ENCODE measurements at regions not wholly inside any gene's neighbourhood (a gene's known extent, or its start where the extent isn't known, plus 50 kb on each side); places are given as distances from the start of the nearest gene placed in this dataset.
"Not testable (repeated sequence)": the region's sequence is repeated elsewhere in the genome, so short reads cannot be mapped to it uniquely, and the experiment has no call there.

DNA sequence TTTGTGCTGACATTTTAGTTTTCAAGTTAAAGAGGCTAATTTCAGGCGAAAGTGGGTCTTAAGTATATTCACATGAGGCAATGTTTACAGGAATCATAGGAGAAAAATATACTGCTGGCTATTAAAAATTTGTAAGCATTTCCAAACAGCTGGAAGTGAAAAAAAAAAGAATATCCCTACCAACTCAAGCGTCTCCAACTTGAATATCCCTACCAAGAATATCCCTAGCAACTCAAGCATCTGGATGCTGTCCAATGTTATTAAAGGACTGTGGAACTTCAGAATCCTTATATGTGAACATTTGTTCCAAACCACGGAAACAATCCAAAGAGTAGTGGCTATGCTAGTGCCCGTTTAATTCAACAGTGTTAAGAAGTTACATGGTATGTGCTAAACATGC is 1303.0 kb downstream of the GATA3 start:
- DNase-seq = no peak

DNA sequence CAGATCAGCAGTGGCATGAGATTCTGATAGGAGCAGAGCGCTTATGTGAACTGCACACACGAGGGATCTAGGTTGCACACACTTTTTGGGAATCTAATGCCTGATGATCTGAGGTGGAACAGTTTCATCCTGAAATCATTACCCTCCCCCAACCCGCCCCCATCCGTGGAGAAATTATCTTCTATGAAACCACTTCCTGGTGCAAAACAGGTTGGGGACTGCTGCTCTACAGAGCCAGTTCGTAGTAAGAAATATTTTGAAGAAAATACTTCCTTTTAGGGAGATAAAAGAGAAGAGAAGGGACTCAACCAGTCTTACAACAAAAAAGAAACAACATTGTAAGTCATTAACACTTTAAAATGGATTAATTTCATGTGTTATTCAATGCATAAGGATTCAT is 1308.2 kb downstream of the GATA3 start:
- no peak for DNase-seq

DNA sequence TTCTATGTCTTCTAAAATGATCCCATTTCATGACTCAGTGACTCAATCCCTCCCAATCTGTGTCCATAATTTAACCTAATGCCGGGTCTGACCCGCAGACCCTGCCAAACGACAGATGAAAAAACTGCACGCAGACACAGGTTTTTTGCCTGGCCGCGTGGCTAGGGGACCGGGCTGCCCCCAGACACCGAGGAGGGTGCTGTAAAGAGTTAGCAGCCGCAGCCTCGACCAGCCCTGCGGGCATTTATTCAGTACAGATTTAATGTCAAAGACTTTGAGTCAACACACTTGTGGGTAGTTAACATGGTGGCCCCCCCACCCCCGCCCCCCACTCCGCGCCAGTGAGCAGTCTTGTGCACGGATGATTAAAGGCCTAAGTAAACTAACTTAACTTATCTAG is 1324.7 kb downstream of the GATA3 start:
- no peak for DNase-seq

DNA sequence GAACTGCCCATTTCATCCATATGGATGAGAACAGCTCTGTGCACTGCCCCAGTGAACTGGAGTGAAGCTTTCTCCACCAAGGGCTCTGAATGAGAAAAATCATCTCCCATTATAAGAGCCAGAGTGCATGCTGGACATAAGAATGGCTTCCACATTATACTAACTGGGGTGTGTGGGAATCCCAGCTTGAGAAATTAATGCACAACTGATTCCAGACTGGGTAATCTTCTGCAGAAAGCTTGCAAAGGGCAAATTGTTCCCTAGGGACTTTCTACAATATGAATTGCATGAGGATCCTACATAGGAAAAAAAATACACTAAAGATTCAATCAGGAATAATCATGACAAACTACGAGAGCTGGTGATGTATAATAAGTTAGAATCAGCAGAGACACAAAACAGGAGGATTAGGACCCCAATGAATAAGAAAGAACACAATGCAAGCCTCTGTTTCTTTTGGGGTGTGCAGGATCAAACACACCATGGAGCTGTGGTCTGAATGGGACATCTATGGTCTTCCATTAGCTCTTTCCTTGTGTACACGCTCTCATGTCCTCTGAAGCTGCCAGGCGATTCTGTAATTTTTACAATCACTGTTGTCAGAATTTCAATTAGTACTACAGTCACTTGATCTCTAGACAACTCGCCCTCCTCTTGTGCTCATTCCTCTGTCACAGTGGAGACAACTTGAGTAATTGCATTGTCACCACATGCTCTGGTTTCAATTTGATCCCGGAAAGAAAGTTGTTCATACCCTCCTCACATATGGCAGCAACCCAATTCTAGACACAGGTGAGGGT is 1327.4 kb downstream of the GATA3 start:
- DNase-seq = no peak

DNA sequence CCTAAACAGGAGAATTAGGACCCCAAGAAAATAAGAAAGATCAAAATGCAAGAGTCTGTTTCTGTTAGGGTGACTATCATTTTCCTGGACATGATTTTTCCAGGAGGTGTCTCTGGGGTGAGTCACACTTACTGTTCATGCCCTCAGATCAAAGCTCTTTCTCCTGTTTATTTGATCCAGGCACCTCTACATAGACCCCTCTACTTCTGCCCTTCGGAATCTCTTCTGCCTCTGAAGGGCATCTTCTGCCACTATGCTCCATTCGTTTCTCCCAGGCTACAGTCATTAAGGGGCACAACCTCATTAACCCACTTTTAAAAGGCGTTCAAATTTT is 1328.0 kb downstream of the GATA3 start:
- DNase-seq = no peak

DNA sequence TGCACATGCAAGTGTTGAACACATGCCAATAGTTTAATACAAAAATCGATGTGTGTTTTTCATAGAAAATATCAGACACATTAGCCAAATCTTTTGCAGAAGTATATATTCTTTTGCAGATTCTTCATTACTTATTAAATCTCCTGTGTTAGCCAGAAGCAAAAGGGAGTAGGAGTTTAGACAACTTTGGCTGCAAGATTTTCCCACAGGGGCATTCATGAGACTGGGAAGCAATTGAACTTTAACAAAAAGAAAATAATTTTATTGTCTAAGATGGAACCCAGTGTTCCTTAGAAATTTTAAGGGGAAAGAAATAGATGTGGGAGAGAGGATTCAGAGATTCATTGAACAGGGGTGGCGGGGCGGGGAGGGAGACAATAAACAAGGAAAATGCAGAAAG is 1336.0 kb downstream of the GATA3 start:
- no peak for DNase-seq

DNA sequence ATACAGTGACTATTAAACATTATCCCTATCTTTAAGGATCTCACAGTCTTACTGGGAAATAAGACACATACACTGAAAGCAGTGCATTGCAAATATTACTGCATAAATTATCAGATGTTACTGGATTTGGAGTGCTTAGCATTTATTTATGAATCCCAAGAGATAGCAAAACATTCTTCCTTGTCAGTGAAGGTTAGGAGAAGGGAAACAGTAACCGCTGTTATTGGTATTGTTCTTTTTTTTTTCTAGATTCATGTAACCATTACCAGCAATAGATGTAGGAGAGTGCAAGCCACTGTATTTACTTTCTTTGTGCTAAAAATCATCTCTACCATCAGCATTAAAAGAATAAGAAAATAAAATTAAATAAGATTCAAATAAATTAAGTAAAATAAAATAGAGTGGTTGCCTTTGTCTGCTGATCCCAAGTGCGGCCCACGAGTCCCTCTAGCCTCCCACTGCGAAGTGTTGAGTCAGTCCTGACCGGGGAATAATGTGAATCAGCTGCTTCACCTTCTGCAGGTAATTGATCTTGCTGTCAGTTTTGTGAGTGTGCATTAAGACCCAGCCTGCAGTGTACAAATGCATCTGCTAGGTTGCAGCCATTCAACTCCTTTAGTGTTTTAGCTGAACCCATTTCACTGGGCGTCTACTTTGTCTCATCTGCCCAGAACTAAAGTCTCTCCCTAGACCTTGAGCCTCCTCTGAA is 1344.9 kb downstream of the GATA3 start:
- DNase-seq = no peak

DNA sequence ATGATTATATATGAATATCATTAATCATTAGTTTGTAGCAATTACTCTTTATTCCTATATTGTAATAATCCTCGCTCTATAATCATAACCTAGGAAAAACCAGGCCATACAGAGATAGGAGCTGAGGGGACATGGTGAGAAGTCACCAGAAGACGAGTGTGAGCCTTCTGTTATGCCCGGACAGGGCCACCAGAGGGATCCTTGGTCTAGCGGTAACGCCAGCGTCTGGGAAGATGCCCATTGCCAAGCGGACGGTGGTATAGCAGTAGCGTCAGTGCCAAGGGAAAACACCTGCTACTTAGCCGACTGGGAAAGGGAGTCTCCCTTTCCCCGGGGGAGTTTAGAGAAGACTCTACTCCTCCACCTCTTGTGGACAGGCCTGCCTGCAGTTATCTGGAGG is 1347.6 kb downstream of the GATA3 start:
- DNase-seq = not testable (repeated sequence)

DNA sequence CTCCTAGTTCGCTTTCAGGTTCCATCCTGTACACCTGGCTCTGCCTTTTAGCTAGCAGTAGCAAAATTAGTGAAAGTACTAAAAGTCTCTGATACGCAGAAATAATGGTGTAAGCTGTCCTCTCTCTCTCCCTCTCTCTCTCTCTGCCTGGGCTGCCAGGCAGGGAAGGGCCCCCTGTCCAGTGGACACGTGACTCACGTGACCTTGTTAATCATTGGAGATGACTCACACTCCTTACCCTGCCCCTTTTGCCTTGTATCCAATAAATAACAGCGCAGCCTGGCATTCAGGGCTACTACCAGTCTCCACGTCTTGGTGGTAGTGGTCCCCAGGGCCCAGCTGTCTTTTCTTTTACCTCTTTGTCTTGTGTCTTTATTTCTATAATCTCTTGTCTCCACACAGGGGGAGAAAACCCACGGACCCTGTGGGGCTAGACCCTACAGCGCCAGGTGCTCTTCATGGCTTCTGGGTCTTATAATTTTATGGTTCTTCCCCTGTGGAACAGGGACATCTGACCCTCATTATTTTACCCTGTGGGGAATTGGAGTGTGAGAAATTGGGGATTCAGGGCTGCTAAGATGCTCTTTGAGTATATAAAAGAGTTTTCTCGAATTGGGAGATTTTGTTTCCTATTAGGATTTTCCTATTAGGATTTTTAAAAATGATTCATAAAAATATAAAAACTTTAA is 1348.2 kb downstream of the GATA3 start:
- not testable (repeated sequence) for DNase-seq

DNA sequence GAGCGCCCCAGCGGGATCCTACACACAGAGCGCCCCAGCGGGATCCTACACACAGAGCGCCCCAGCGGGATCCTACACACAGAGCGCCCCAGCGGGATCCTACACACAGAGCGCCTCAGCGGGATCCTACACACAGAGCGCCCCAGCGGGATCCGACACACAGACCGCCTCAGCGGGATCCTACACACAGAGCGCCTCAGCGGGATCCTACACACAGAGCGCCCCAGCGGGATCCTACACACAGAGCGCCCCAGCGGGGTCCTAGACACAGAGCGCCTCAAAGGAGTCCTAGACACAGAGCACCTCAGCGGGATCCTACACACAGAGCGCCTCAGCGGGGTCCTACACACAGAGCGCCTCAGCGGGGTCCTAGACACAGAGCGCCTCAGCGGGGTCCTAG is 1352.7 kb downstream of the GATA3 start:
- not testable (repeated sequence) for DNase-seq

DNA sequence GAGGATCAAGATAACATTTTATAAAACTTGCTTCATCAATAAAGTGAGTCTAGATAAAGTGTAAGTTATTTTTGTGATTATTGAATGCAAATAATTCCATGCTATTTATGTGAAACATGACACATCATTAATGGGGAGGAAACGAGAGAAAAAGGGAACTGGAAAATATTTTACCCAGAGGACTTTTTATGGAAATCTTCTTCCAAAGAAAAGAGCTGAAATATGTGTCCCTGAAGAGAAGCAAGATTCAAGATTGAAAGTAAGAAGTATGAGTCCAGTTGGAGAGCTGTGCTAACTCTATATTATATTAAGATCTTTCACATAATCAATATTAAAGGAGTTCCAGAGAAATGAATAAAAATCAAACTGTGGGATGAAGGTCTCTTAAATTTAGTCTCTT is 1361.8 kb downstream of the GATA3 start:
- no peak for DNase-seq

DNA sequence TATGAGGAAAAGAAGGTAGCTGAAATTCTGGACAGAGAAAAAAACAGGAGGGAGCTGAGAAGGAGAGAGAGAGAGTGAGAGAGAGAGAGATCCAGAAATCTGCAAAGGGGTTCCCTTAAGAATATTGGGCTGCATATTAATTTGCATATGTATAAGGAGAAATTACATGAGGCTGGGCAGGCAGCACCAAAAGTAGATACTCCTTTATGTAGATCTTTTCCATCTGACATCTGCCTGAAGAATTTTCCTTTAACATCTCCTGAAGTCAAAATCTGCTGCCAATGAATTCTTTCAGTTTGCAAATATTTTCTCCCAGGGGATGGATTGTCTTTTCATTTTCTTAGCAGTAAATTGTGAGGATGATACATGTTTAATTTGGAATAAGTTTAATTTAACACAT is 1365.3 kb downstream of the GATA3 start:
- DNase-seq = no peak

DNA sequence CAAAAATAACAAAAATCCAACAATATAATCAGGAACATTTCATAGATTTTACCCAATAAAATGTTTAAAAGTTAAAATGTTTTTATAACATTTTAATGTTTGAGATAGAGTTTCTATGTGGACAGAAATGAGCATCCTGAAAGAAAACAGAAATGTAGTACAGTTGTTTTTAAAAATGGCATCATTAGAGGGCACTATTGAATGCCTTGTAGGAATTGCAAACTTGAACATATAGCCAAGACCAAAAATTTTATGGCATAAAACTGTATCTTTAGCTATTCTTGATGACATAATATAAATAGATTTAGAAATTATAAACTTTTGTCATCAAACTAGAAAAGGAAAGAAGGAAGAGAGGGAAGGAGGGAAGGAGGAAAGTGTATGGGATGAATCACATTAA is 1372.7 kb downstream of the GATA3 start:
- DNase-seq = no peak

DNA sequence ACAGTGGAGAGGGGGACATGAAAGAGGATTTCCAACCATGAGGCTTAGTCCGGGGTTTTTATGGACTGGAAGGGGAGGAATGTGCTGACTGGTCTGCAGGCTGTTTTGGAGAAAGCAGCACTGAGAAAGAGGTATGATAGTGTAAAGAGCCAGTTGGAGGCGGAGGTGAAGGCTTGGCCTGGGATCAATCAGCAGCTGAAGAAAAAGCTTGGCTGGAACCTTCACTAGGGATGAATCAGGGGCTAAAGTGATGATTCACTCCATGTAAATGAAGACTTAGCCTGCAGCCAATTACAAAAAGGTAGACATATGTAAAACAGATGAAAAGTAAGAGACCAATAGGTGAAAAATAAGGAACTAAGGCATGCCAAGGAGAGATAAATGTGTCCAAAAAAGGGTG is 1382.6 kb downstream of the GATA3 start:
- no peak for DNase-seq

DNA sequence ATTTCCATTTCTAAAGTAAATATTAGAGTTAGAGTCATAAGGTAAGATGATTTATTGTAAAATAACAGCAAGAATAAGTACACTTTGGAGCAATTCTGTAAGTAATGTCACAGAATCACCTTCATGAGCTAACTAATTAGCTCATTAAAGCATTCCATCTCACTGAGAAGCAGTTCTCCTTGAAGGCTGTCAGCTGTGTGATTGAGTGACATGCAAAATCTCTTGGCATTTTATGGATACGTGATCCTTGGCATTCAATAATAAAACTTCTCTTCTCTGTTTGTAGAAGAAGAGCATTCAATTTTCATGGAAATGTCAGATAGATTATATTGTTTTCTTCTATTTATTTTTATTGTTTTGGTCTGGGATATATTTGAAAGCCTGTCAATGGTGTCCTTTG is 1389.3 kb downstream of the GATA3 start:
- DNase-seq = no peak

DNA sequence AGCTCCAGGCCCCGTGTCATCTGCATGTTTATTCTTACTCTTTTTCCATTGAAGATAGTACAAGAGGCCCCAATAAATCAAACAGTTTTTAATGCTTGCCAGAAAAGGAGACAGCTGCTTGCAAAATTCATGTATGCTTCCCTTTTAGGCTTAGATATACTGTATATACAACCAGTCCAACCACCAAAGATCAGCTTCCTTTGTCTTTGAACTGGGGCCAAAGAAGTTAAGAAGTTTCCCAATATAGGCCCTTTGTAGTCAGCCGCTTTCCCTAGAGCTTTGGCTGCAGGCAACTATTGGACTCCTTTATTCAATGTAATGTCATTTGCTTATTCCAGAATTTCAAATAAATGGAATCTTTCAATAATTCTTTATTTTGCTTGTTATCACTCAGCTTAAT is 1395.0 kb downstream of the GATA3 start:
- no peak for DNase-seq

DNA sequence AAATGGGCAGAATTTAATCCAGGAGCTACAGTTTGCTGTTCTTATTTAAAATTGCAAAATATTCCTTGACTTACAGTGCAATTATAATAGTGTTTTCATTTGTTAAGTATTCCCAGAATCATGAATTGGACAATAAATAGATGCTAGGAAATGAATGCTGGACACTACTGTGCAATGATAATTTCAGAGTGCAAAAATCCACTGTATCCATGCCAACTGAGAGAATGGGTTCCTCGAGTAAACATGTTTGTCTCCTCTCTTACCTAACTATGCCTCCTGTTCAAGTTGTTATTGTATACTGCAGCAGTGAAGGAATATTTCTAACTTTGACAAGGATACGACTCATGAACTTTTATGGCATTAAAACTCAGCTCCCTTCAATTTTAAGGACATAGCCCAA is 1396.3 kb downstream of the GATA3 start:
- no peak for DNase-seq

DNA sequence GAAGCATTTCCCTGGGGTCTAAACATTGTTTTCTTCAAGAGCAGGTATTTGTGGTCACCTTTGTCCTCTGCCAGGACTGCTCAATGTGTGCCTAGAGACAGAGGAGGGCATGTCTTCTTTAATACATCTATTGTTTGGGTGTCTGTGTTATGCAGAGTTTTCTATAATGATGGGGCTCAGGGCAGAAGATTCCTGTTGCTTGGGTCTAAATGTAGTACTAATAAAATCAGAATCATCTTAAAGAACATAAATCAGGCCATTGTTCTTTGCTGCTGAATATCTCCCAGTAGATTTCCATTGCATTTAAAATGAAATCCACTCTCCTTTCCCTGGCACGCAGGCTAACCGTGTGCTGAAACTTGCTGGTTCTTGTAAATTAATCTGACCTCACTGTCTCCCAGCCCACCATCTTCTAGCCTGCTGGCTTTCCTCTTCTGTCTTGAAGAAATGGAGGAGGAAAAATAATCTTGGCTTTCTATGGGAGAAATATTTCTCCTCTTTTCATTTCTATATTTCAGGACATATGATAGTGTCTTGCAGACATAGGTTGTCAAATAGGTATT is 1396.8 kb downstream of the GATA3 start:
- no peak for DNase-seq

DNA sequence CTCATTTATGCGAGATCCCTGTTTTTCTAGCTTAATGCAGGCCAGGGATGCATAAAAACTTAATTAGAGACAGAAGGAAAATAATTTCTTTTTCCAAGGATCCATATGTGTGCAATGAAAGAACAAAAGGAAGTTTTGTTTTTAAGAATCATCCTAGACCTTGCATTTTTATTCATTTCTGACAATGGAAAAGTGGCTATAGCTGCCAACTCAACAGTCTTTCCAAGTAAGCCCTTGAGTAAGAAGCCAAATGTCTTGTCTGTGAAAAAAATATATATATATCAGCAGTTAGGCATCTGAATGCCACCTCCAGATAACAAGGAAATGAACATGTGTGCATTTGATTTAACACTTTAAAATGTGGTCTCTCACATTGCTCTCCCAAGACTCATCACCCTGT is 1397.6 kb downstream of the GATA3 start:
- DNase-seq = no peak

DNA sequence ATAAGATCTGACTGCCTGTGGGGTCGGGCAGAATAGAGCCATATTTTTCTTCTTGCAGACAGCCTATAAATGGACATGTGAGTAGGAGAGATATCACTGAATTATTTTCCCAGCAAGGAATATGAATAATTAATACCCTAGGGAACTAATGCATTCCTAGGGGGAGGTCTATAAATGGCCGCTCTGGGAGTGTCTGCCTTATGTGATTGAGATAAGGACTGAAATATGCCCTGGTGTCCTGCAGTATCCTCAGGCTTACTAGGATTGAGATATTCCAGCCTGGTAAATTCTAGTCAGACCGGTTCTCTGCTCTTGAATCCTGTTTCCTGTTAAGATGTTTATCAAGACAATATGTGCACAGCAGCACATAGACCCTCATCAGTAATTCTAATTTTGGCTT is 1399.4 kb downstream of the GATA3 start:
- not testable (repeated sequence) for DNase-seq

DNA sequence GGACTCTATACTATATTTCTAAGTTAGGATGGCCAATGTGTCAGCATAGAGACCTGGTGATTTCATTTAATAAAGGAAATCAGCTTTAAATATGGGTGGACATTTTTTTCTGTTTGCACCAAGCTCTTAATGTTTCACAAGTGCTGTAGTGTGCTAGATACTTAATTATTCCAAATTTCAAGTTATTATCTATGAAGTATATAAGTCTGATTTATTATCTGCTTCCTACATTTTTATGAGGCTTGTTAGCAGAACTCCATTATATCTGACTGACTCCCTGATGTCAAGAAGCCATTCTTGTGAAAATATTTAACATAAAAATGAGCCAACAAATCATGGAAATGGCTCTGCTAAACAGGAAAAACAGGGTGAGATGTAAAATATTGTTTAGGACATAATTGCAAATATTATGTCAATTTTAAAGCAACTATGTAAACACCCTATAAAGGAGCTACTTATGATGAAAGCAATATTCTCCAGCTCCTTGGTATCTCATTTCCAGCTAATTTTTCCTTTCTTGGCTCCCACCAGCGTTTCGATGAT is 1415.2 kb downstream of the GATA3 start:
- no peak for DNase-seq

DNA sequence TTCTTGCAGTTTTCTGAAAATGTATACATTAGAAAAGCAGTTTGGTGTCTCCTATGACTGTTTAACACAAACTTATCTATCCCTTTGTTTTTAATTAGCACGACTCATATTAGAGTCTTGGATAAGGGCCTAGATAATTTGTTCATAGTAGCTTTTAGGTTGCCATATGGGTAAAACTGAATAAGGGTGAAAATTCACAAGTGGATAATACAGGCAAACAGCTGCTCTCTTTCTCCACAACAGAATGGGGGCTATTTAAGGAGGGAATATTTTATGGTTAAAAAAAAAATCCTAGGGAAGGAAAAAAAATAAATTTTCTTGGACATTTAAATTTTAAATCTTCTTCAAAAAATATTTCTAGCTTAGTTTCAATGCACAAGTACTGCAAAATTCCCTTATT is 1416.1 kb downstream of the GATA3 start:
- DNase-seq = no peak

DNA sequence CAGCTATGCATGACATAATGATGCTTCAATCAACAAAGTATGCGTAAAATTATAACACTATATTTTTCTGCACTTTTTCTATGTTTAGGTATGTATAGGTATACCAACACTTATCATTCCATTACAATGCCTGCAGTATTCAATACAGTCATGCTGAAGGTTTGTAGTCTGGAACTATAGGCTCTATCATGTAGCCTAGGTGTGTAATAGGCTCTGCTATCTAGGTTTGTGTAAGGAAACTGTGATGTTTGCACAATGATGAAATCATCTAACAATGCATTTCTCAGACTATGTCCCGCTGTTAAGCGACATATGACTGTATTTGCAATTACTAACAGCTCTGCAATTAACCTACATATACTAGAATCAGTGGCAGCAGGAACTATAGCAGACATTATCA is 1447.5 kb downstream of the GATA3 start:
- no peak for DNase-seq

DNA sequence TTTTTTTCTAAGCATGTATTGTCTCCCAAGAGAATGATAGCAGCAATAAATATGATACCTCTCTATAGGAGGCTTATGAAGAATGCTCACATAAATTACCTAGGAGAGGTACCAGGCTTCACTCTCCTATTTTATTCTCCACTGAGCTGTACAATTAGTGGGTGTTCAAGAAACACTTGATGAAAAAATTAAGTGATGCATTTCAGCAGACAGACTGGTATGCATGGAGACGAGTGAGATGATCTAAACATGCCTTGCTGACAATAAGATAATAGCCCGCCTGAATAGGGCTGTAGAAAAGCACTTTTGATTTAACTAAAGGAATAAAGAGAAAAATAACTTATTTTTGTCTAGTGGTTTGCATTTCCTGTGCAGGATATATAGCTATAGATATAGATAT is 1449.7 kb downstream of the GATA3 start:
- DNase-seq = no peak
